Activated naive CD4-positive, alpha-beta T cell treated with anti-CD3 and anti-CD28 coated beads, Interleukin-2, amount 50 U/mL, for 72 hours (primary cell): ENCODE measurements at regions not wholly inside any gene's neighbourhood (a gene's known extent, or its start where the extent isn't known, plus 50 kb on each side); places are given as distances from the start of the nearest gene placed in this dataset.

ENCODE experiments used
- ATAC-seq, 2 donors: fragments of 150-1000 bp; cut with Tn5 transposase; 2 replicates each; pipeline ENCODE4 v1.10.0; 2021; ENCODE audit warnings: mild to moderate bottlenecking in 2 of 2, moderate library complexity in 2 of 2
- DNase-seq, 2 donors: peaks; one replicate each; pipeline ENCODE4 v3.0.0; 2021 to 2022; ENCODE audit warnings: low spot score in 2 of 2
- H3K27ac Mint-ChIP-seq, 2 donors: one replicate each; pipeline ENCODE4 v1.8.0; 2022; ENCODE audit warnings: mild to moderate bottlenecking in 2 of 2, mixed read lengths in 2 of 2
- H3K36me3 Mint-ChIP-seq, 2 donors: one replicate each; pipeline ENCODE4 v1.8.0; 2022; ENCODE audit warnings: mixed read lengths in 2 of 2
- H3K9me3 Mint-ChIP-seq, 2 donors: one replicate each; pipeline ENCODE4 v1.8.0; 2022; ENCODE audit warnings: mixed read lengths in 2 of 2

DNA sequence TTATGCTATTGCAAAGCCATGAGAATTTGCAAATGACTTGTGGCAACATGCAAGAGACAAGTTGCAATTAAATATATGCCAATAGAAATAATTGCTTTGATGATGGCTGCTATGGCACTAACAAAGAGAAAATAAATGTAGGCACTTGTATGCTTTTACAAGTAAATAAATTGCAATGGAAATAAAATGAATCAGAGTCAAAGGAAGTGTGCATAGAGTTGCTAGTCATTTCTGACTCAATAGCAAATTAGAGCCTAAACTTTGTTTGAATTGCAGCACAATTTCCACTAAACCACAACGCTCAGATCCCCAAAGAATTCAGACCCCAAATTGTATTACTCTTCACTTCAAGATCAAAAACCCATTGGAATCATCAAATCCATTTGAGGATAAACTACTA is 792.1 kb upstream of the ARGLU1 start:
- no peak for DNase-seq
- H3K36me3 Mint-ChIP-seq, result no peaks in the 10 kb centered on the region
- no peak for ATAC-seq
- peaks cover 20% of the 10 kb centered on the region in 2 donors for H3K9me3 Mint-ChIP-seq
- H3K27ac Mint-ChIP-seq, result no peak overlapping the region

DNA sequence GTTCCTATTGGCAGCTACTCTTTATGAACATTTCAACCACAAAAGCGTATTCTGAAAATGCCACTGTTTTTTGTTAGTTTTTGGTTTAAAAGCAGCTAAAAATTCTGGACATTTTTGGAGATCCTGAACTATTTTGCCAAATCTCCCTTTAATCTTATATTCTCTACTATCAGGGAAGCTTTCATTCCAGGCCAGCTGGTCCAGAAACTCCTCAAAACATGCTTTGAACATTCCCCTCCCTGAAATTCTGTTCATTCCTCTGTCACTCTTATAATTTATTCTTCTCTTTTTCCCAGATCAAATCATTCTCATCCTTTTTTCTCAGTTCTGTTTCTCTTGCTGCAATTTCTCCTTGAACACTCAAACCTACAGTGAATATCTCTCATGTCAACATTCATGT is 790.9 kb upstream of the ARGLU1 start:
- Mint-ChIP-seq H3K27ac (no peak overlapping the region), H3K9me3 (peaks cover 19 to 24% of the 10 kb centered on the region in 2 donors), H3K36me3 (no peaks in the 10 kb centered on the region)
- no peak for ATAC-seq
- no peak for DNase-seq

DNA sequence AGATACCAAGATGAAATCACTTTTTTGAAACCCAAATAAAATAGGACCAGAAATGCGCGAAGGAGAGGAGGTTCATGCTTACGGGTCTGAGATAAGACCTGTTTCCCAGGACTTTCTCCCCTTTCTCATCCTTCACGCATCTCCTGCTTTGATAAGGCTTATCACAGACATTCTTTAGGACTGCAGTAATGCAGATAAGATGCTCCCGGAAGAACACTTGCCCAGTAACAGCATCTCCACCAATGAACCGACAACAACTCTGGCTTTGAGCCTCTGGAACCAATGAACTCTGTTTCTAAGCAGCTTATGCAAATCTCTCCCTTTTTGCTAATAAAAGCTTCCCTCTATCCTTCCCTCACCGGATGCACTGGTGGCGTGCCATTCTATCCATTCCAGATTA is 783.4 kb upstream of the ARGLU1 start:
- DNase-seq (no peak), ATAC-seq (no peak)
- H3K9me3 Mint-ChIP-seq, result peaks cover 7% of the 10 kb centered on the region in 2 donors
- no peaks in the 10 kb centered on the region for H3K36me3 Mint-ChIP-seq
- H3K27ac Mint-ChIP-seq, result no peak overlapping the region

DNA sequence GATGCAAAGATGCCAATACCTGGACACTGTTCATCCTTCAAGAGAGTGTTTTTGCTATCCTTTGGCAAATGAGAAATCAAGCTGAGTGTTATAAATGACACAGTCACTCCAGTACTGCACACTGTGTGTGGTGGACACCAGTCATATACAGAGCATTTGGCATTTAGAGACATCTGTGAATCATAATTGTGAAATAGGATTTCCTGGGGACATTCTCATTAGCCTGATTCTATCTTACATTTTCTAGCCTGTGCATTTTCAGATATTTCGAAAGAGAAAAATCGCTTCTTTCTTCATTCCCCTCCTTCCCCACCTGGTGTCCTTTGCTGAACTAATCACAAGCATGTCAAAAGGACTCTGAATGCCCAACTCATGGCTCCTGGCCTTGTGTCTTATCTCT is 781.0 kb upstream of the ARGLU1 start:
- Mint-ChIP-seq H3K27ac (no peak overlapping the region), H3K36me3 (no peaks in the 10 kb centered on the region), H3K9me3 (peaks cover 3 to 4% of the 10 kb centered on the region in 2 donors)
- no peak for ATAC-seq
- DNase-seq, result no peak

DNA sequence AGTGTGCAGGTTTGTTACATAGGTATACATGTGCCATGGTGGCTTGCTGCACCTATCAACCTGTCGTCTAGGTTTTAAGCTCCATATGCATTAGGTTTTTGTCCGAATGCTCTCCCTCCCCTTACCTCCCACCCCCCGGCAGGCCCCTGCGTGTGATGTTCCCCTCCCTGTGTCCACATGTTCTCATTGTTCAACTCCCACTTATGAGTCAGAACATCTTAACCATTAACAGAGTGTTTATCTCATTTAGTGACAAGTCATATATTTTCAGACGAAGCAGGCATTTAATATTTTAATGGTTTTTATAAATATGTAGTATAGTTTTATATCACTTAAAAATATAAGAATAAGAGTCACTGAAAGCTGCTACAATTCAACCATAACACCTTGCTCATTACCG is 780.5 kb upstream of the ARGLU1 start:
- H3K27ac Mint-ChIP-seq, result no peak overlapping the region
- H3K9me3 Mint-ChIP-seq, result peaks cover 3 to 7% of the 10 kb centered on the region in 2 donors
- no peaks in the 10 kb centered on the region for H3K36me3 Mint-ChIP-seq
- no peak for DNase-seq
- ATAC-seq, result no peak

DNA sequence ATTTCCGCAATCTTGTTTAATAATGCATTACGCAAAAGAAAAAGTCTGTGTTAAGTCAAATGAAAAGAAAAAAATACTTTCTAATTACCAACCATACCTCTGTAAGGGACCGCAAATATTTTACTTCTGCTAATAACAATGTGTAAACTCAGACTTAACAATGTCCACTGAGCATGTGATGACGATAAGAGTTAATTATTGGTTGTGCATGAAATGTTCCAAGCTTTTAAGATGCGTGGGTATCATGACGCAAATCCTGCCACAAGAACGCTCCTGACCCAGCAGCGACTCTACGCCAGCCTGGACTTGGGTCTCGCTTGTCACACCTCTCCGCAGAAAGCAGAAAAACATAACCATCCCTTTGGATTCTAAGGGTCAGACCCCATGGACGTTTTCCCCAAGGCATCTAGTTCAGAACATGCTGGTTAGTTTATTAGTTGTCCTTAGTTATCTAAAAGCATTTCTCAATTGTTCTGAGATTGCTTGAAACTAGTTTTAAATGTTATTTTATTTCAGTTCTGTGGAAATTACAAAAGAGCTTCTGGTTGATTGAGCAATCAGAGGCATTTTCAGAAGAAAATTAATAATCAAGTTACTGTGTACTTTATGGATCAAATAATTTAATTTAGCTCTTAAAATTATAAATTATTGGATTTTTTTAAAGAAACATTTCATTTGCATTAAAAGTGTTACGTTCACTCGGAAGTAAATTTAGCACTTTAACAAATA is 779.9 kb upstream of the ARGLU1 start:
- Mint-ChIP-seq H3K27ac (no peak overlapping the region), H3K36me3 (no peaks in the 10 kb centered on the region)

DNA sequence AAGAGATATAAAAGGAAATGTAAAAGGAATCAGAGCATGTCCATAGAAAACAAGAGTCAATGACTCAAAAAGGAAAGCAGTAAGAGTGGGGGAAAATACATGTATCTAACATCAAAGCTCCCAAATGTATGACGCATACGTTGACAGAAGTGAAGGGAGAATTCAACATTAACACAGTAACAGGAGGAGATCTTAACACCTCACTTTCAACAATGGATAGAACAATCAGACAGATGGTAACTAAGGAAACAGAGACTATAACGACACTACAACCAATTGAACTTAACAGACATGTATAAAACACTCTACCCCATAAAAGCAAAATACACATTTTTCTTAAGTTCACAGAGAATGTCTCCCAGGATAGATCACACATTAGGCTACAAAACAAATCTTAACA is 774.8 kb upstream of the ARGLU1 start:
- H3K36me3 Mint-ChIP-seq, result no peaks in the 10 kb centered on the region
- H3K27ac Mint-ChIP-seq, result no peak overlapping the region
- no peak for DNase-seq
- no peak for ATAC-seq
- H3K9me3 Mint-ChIP-seq, result peaks cover 8 to 15% of the 10 kb centered on the region in 2 donors

More for the DNA sequence above, 779.9 kb upstream of the ARGLU1 start:
- peaks cover 5 to 9% of the 10 kb centered on the region in 2 donors for H3K9me3 Mint-ChIP-seq
- ATAC-seq (no peak), DNase-seq (no peak)

DNA sequence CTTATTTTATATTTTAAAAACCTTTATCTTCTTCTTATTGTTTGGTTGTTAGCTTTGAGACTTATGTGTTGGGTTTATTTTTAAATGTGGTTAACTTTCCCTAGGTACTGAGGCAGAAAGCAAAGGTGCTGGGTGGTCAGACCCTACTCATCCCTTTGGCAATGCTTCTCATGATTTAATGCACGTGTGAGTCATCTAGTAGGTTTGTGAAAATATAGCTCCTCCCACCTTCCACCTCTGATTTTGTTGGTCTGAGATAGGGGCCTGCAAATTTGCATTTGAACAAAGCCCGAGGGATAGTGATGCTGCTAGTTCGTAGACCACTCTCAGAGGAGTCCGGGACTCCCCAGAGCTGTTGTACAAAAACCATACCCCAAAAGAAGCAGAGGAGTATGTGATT is 771.3 kb upstream of the ARGLU1 start:
- DNase-seq (no peak), ATAC-seq (no peak)
- no peaks in the 10 kb centered on the region for H3K36me3 Mint-ChIP-seq
- no peak overlapping the region for H3K27ac Mint-ChIP-seq
- H3K9me3 Mint-ChIP-seq, result peaks cover 8 to 21% of the 10 kb centered on the region in 2 donors

DNA sequence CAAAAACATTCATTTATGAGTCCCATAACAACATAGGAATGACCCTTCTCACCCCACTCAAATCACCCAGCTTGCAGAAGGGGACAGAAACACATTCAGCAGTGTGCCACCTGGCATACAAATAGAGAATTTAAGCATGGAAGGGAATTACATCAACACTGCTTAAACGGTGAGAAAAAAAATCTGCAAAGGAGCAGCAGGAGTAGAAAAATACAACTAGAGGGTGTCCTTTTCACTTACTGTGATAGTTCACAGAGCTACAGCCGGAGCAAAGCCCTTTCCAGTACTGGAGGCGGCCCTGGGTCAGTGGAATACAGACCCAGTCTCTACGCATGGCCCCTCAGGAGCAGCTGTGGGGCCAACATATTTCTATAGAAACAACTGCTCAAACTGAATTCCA is 764.3 kb upstream of the ARGLU1 start:
- DNase-seq, result no peak
- Mint-ChIP-seq H3K36me3 (no peaks in the 10 kb centered on the region), H3K27ac (no peak overlapping the region), H3K9me3 (peaks cover 9 to 20% of the 10 kb centered on the region in 2 donors)
- no peak for ATAC-seq

DNA sequence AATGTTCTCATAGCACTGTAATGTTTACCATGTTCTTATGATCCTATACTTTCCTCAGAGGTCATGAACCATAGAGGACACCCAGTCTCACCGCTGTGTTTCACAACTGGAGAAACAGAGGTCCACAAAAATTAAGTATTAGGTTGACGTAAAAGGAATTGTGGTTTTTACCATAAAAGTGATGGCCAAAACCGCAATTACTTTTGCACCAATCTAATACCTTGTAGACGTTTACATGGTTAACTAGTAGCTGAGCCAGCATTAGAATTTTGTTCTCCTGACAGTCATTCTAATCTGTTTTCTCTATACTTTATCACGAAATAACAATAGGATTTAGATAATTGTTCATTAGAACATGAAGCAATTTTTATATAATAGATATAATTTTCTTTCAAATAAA is 763.4 kb upstream of the ARGLU1 start:
- no peak for ATAC-seq
- Mint-ChIP-seq H3K27ac (no peak overlapping the region), H3K36me3 (no peaks in the 10 kb centered on the region), H3K9me3 (peaks cover 9 to 20% of the 10 kb centered on the region in 2 donors)
- DNase-seq, result no peak

DNA sequence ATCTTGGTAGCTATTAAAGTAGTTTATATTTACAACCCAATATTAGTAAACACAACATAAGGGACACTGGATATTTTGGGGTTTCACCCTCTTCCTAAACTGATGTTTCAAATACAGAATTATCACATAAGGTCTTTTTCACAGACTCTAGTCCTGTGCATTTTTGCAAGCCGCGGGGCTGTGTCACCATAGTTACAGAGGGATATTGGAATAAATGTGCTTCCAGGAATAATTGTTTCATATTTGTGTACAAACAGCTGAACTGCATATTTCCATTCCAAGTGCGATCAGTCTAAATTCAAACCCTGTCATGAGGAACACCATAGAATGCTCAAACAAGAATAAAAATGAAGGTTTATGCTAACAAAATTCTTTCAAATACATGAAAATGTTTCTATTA is 762.5 kb upstream of the ARGLU1 start:
- DNase-seq, result no peak
- peaks cover 9 to 20% of the 10 kb centered on the region in 2 donors for H3K9me3 Mint-ChIP-seq
- H3K27ac Mint-ChIP-seq, result no peak overlapping the region
- H3K36me3 Mint-ChIP-seq, result no peaks in the 10 kb centered on the region
- no peak for ATAC-seq

DNA sequence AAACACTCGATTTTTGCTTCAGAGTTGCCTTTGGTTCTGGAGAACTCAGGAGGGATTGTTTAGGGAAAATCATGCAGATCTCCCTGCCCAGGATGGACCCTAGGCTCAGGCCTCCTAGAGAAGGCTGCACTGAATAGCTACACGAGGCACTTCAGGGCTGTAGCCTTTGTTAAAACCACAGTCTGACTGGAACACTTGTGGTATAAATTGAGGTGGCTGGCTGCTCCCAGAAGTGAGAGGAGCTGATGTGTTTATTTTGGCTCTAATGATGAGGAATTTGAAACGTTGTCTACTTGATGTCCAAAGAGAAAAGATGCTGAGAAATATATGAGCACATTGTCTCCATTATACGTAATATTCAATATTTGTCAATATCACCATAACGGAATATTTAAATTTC is 762.1 kb upstream of the ARGLU1 start:
- Mint-ChIP-seq H3K27ac (no peak overlapping the region), H3K9me3 (peaks cover 9 to 18% of the 10 kb centered on the region in 2 donors), H3K36me3 (no peaks in the 10 kb centered on the region)
- ATAC-seq (no peak), DNase-seq (no peak)

DNA sequence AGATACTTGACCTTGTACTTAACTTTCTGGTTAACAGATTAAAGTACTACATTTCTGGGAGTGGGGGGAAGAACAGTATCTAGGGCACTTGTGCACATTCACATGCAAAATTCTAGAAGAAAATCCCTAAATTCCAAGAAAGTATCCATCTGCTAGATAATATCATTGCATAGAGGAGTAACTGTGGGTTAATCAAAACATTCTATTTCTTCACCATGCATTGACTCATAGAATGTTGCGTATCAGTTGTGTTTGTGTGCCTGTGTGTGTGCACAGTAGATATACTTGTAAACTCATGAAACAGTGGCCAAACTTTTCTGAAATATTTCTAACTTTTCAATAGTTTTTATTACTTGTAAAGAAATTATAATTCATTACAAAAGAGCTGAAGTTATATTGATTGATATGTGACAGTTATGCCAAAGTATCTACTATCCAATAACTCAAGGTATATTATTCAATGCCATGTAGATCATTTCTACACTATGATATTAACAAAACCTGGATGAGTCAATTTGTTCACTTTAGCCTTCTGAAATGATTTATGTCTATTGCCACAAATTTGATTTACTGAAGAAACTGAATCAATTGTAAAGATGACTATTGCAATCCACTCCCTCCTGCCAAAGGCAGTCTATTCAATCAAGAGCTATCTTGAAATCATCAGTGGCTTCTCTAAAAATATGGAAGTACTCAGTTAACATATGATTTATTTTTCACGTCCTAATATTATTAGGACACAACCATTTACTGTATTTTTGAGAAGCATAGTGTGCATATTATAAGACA is 756.7 kb upstream of the ARGLU1 start:
- ATAC-seq (no peak), DNase-seq (no peak)
- Mint-ChIP-seq H3K27ac (no peak overlapping the region), H3K36me3 (no peaks in the 10 kb centered on the region), H3K9me3 (peaks cover 15 to 20% of the 10 kb centered on the region in 2 donors)

DNA sequence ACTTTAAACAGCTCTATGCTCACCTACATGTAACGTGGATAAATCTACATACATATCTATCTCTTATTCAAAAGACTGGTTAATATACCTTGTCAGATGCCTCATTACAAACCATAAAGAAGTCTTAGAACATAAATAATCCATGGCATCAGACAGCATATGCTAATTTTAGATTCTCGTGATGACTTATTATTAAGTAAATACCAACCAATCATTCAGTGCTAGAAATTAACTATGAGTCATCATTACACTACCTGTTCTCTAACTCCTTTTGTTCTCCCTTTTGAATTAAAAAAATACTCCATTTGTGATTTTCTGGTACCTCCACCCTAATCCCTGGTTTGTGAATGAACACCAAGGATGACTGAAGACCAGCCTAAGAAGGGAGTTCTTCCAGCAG is 754.3 kb upstream of the ARGLU1 start:
- DNase-seq (no peak), ATAC-seq (no peak)
- H3K9me3 Mint-ChIP-seq, result peaks cover 5 to 11% of the 10 kb centered on the region in 2 donors
- H3K36me3 Mint-ChIP-seq, result no peaks in the 10 kb centered on the region
- no peak overlapping the region for H3K27ac Mint-ChIP-seq

DNA sequence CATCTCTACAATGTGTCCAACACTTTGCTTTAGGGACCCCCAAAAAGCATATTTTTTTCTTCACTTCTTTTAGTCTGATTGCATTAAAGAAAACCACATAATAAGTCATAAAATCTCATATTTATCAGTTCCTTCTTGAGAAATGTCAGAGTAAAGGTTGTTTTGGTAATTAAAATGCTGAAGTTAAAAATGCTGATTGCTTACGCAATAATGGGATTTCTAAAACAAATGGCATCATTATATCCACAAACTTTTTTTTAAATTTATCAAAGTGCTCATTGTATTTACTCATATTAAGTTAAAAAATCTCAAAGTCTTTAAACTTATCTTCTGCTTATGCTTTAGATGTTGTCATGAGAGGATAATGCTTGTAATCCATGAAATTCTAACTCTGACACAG is 737.2 kb upstream of the ARGLU1 start:
- Mint-ChIP-seq H3K36me3 (no peaks in the 10 kb centered on the region), H3K9me3 (peaks cover 5 to 11% of the 10 kb centered on the region in 2 donors), H3K27ac (no peak overlapping the region)
- DNase-seq (no peak), ATAC-seq (no peak)

DNA sequence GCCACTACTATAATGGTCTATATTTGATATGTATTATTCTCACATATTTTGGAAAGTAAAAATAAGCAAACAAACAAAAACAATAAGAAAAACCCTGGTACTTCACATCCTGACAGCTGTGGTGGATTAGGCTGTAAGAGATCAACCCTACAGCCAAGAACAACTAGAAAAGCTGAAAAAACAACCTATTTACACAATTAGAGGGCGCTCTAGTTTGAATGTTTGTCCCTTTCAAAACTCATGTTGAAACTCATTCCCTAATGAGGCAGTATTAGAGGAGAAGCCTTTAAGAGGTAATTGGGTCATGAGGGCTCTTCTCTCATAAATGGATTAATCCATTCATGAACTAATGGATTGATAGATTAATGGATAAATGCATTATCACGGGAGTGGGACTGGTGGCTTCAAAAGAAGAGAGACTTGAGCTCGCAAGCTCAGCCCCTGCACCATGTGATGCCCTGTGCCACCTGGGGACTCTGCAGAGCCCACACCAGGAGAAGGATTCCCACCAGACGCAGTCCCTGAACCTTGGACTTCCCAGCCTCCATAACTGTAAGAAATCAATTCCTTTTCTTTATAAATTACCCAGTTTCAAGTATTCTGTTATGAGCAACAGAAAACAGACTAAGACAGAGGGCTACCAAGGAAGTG is 733.9 kb upstream of the ARGLU1 start:
- Mint-ChIP-seq H3K36me3 (no peaks in the 10 kb centered on the region), H3K27ac (no peak overlapping the region), H3K9me3 (peaks cover under 1 to 12% of the 10 kb centered on the region in 2 donors)
- DNase-seq (no peak), ATAC-seq (no peak)

DNA sequence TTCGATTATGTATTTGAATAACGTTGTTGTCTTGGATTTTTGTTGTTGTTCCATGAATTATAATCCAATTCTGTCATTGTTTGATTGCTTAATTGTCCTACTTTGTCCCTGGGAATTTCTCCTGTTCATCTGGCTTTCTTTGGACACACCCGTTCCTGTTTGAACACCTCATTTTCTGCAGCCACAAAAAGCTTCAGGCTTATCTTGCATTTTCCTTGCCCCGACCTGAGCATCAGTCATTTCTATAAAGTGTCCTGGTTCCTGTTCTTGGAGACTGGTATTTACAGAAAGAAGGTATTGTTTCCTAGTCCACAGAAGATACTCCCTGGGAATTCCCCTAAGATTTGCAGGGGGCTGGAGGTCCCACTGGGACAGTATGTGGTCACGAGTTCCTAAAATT is 731.8 kb upstream of the ARGLU1 start:
- no peaks in the 10 kb centered on the region for H3K36me3 Mint-ChIP-seq
- H3K27ac Mint-ChIP-seq, result no peak overlapping the region
- peaks cover 5 to 13% of the 10 kb centered on the region in 2 donors for H3K9me3 Mint-ChIP-seq
- ATAC-seq (no peak), DNase-seq (no peak)
